ENCODE measurements at regions not wholly inside any gene's neighbourhood (a gene's known extent, or its start where the extent isn't known, plus 50 kb on each side); places are given as distances from the start of the nearest gene placed in this dataset.

- no peak for DNase-seq (ENCODE audit: extremely low spot score)
- ChIA-PET POLR2A (no interaction called here), CTCF (no interaction called here)
- TF ChIP-seq FOXM1 (IDR thresholded peaks at IDR 0.05; ENCODE audit: borderline replicate concordance), result no peak
Observed at GRCh38 chr7:46356371-46356770, 435.3 kb upstream of the IGFBP3 start.

- ChIA-PET CTCF (no interaction called here), POLR2A (no interaction called here)
- DNase-seq (ENCODE audit: extremely low spot score), result no peak
- no peak for TF ChIP-seq HDGF (IDR thresholded peaks at IDR 0.05; ENCODE audit: borderline replicate concordance)
- no peak for TF ChIP-seq FOXA1 (IDR thresholded peaks at IDR 0.05)
- no peak for TF ChIP-seq FOXM1 (IDR thresholded peaks at IDR 0.05; ENCODE audit: borderline replicate concordance)
Observed at GRCh38 chr7:46355331-46355730, 434.3 kb upstream of the IGFBP3 start.

- TF ChIP-seq PKNOX1 (IDR thresholded peaks at IDR 0.05) (no peak), ARNT (IDR thresholded peaks at IDR 0.05) (no peak), TARDBP (IDR thresholded peaks at IDR 0.05) (no peak), CTBP1 (IDR thresholded peaks at IDR 0.05; ENCODE audit: borderline replicate concordance) (no peak), FOXM1 (IDR thresholded peaks at IDR 0.05; ENCODE audit: borderline replicate concordance) (no peak), SUZ12 (IDR thresholded peaks at IDR 0.05) (no peak), SP1 (IDR thresholded peaks at IDR 0.05) (no peak), NFRKB (IDR thresholded peaks at IDR 0.05) (no peak), HDGF (IDR thresholded peaks at IDR 0.05; ENCODE audit: borderline replicate concordance) (no peak), ELF4 (IDR thresholded peaks at IDR 0.05) (no peak), ZNF384 (IDR thresholded peaks at IDR 0.05) (no peak), BHLHE40 (IDR thresholded peaks at IDR 0.05; ENCODE audit: borderline replicate concordance) (no peak), LEF1 (IDR thresholded peaks at IDR 0.05; ENCODE audit: borderline replicate concordance) (no peak), FOXK2 (IDR thresholded peaks at IDR 0.05) (no peak), L3MBTL2 (conservative IDR thresholded peaks at IDR 0.05) (no peak), FOXA1 (IDR thresholded peaks at IDR 0.05) (no peak)
- ChIA-PET CTCF (interaction anchor here (0.6 to 1.1 kb wide), 3 partner anchors 299 to 431 kb away, joined by 3 to 12 read pairs (median 4); partner anchors contain the start of gene IGFBP3), POLR2A (no interaction called here)
- peak; percentile 16 for DNase-seq (ENCODE audit: extremely low spot score)
Observed at GRCh38 chr7:46352004-46352954, 431.2 kb upstream of the IGFBP3 start.

- no peak for DNase-seq (ENCODE audit: extremely low spot score)
- ChIA-PET POLR2A (no interaction called here), CTCF (interaction anchor here (1.7 kb wide), 1 partner anchor 427 kb away, joined by 7 read pairs; no protein-coding TSS in a partner anchor)
- TF ChIP-seq CTBP1 (IDR thresholded peaks at IDR 0.05; ENCODE audit: borderline replicate concordance) (no peak), SP1 (IDR thresholded peaks at IDR 0.05) (no peak), FOXK2 (IDR thresholded peaks at IDR 0.05) (no peak), ZNF384 (IDR thresholded peaks at IDR 0.05) (no peak), PKNOX1 (IDR thresholded peaks at IDR 0.05) (no peak), TARDBP (IDR thresholded peaks at IDR 0.05) (no peak)
Observed at GRCh38 chr7:46349490-46349889, 428.4 kb upstream of the IGFBP3 start.

GRCh38 chr7:46344533-46344932 is 423.5 kb upstream of the IGFBP3 start:
- POLR2A ChIA-PET, result no interaction called here
- TF ChIP-seq ZNF384 (IDR thresholded peaks at IDR 0.05) (no peak), ELF4 (IDR thresholded peaks at IDR 0.05) (no peak), CTBP1 (IDR thresholded peaks at IDR 0.05; ENCODE audit: borderline replicate concordance) (no peak), TARDBP (IDR thresholded peaks at IDR 0.05) (no peak), HDGF (IDR thresholded peaks at IDR 0.05; ENCODE audit: borderline replicate concordance) (no peak), FOXA1 (IDR thresholded peaks at IDR 0.05) (no peak), FOXK2 (IDR thresholded peaks at IDR 0.05) (no peak), SUZ12 (IDR thresholded peaks at IDR 0.05) (no peak), NFRKB (IDR thresholded peaks at IDR 0.05) (no peak), PKNOX1 (IDR thresholded peaks at IDR 0.05) (no peak), ARNT (IDR thresholded peaks at IDR 0.05) (no peak), FOXM1 (IDR thresholded peaks at IDR 0.05; ENCODE audit: borderline replicate concordance) (no peak), L3MBTL2 (conservative IDR thresholded peaks at IDR 0.05) (no peak), LEF1 (IDR thresholded peaks at IDR 0.05; ENCODE audit: borderline replicate concordance) (no peak), BHLHE40 (IDR thresholded peaks at IDR 0.05; ENCODE audit: borderline replicate concordance) (no peak), SP1 (IDR thresholded peaks at IDR 0.05) (no peak)
- CTCF ChIA-PET, result interaction anchor here (1.4 kb wide), 1 partner anchor 422 kb away, joined by 4 read pairs; no protein-coding TSS in a partner anchor
- no peak for DNase-seq (ENCODE audit: extremely low spot score)

- TF ChIP-seq ARNT (IDR thresholded peaks at IDR 0.05) (no peak), TARDBP (IDR thresholded peaks at IDR 0.05) (no peak), LEF1 (IDR thresholded peaks at IDR 0.05; ENCODE audit: borderline replicate concordance) (no peak), NFRKB (IDR thresholded peaks at IDR 0.05) (no peak)
- POLR2A ChIA-PET, result no interaction called here
- CTCF ChIA-PET, result interaction anchor here (1.4 kb wide), 1 partner anchor 421 kb away, joined by 4 read pairs; no protein-coding TSS in a partner anchor
- no peak for DNase-seq (ENCODE audit: extremely low spot score)
Observed at GRCh38 chr7:46343802-46344201, 422.7 kb upstream of the IGFBP3 start.

All from HEK293T (cell line).